ENCODE measurements at regions not wholly inside any gene's neighbourhood (a gene's known extent, or its start where the extent isn't known, plus 50 kb on each side); places are given as distances from the start of the nearest gene placed in this dataset.

DNA sequence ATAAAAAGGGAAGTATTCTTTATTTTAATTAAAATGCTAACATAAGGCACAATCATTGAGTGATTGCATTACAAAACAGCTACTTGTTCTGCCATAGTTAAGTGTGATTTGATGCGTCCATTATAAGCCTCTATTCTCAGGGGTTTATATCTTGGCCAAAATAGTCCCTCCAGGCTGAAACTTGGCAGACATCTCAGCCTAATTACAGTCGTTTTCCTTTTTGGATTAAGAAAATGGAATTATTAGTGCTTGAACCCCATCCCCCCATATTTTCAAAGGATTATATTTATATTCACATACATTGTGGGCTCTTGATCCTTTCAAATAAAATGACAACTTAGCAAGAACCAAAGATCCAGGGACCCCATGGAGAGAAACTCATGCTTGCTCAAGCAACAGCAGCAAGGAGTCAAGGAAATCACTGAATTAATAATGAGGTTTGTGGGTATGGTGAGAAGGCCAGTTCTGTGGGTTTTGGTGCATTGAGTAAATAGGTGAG, 66.7 kb upstream of the NEUROD6 start:
- TF ChIP-seq CTCF (IDR thresholded peaks at IDR 0.05; ENCODE audit: low read depth, low read length, missing input control) (no peak), RAD21 (IDR thresholded peaks at IDR 0.05) (no peak), REST (IDR thresholded peaks at IDR 0.05) (no peak), HNF4A (conservative IDR thresholded peaks at IDR 0.05) (no peak), TAF1 (conservative IDR thresholded peaks at IDR 0.05) (no peak), ZBTB33 (IDR thresholded peaks at IDR 0.05) (no peak), RXRA (IDR thresholded peaks at IDR 0.05) (no peak), JUND (IDR thresholded peaks at IDR 0.05) (no peak), HNF4G (IDR thresholded peaks at IDR 0.05) (no peak), SP1 (IDR thresholded peaks at IDR 0.05) (no peak), ATF3 (IDR thresholded peaks at IDR 0.05) (no peak), FOXA1 (IDR thresholded peaks at IDR 0.05) (no peak), EGR1 (IDR thresholded peaks at IDR 0.05; ENCODE audit: low read depth in 2 of 2) (no peak)
- TF ChIP-seq, protein P1, sequence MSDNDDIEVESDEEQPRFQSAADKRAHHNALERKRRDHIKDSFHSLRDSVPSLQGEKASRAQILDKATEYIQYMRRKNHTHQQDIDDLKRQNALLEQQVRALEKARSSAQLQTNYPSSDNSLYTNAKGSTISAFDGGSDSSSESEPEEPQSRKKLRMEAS (IDR thresholded peaks at IDR 0.05) = no peak

All from liver (tissue), 3 donors.